ENCODE measurements at regions not wholly inside any gene's neighbourhood (a gene's known extent, or its start where the extent isn't known, plus 50 kb on each side); places are given as distances from the start of the nearest gene placed in this dataset.

DNA sequence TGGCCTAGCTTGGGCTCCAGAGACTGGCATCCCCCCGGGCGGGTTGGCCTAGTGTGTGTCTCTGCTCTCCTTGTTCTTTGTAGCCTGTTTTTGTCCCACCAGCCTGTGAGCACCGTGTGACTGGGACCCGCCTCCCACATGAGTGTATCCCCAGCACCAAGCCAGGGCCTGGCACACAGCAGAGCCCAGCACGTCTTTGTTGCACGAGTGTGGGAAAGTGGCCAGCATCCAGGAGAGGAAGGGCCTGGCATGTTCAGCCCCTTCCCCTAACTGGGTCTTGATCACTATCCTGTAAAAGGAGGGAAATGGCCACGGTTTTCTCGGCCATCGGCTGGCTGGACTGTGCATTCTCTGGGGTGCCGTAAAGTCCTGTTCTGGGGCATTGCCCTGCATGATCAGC lies 290.1 kb downstream of the BMP7 start:
- intact Hi-C loops (cut with micrococcal nuclease) = no loop called here
- H3K9me2 ChIP-seq (replicated peaks; ENCODE audit: low read length) = no peaks in the 10 kb centered on the region
- TF ChIP-seq EZH2 (IDR thresholded peaks at IDR 0.05; ENCODE audit: low read length, unreplicated experiment) (no peak), CTCF (conservative IDR thresholded peaks at IDR 0.05; ENCODE audit: low read depth, low read length) (no peak)
- DNase-seq (no peak), ATAC-seq (no peak)
- no peak overlapping the region for H3K4me3 ChIP-seq (ENCODE audit: low read length)
- no peaks in the 10 kb centered on the region for H3F3A ChIP-seq (ENCODE audit: low read length, unreplicated experiment)
- no peak overlapping the region for H3K9ac ChIP-seq (ENCODE audit: low read length)
- no TSS peak for BruUV-seq (replicated peaks)
- H2AFZ ChIP-seq (ENCODE audit: low read length) = no peak overlapping the region
- H3K27ac ChIP-seq (ENCODE audit: low read length) = no peak overlapping the region
- no peaks in the 10 kb centered on the region for H4K20me1 ChIP-seq (ENCODE audit: low read length)
- H3K9me3 ChIP-seq (ENCODE audit: low read length) = no peaks in the 10 kb centered on the region
- H3K79me2 ChIP-seq (ENCODE audit: low read length) = no peaks in the 10 kb centered on the region
- H3K36me3 ChIP-seq (ENCODE audit: low read depth, low read length) = no peaks in the 10 kb centered on the region
- H3K4me2 ChIP-seq (ENCODE audit: low read length) = no peak overlapping the region
- peaks cover 8% of the 10 kb centered on the region; the same call in 1 of the 2 replicates for H3K4me1 ChIP-seq (ENCODE audit: insufficient read depth, low read length)
- H3K27me3 ChIP-seq (ENCODE audit: low read length) = no peaks in the 10 kb centered on the region
- POLR2A ChIA-PET (ENCODE audit: unreplicated experiment) = no interaction called here
- CTCF ChIA-PET = interaction anchor here (0.6 kb wide), 1 partner anchor 109 kb away, joined by 4 read pairs; no protein-coding TSS in a partner anchor

- Histone ChIP-seq H2AFZ (ENCODE audit: low read length) (no peak overlapping the region), H3K9ac (ENCODE audit: low read length) (no peak overlapping the region), H3K79me2 (ENCODE audit: low read length) (no peaks in the 10 kb centered on the region), H3K4me1 (ENCODE audit: insufficient read depth, low read length) (peaks cover 8% of the 10 kb centered on the region; the same call in 1 of the 2 replicates), H3K4me2 (ENCODE audit: low read length) (no peak overlapping the region), H3K4me3 (ENCODE audit: low read length) (no peak overlapping the region), H4K20me1 (ENCODE audit: low read length) (no peaks in the 10 kb centered on the region), H3F3A (ENCODE audit: low read length, unreplicated experiment) (no peaks in the 10 kb centered on the region), H3K9me2 (replicated peaks; ENCODE audit: low read length) (no peaks in the 10 kb centered on the region), H3K27me3 (ENCODE audit: low read length) (no peaks in the 10 kb centered on the region), H3K9me3 (ENCODE audit: low read length) (no peaks in the 10 kb centered on the region), H3K27ac (ENCODE audit: low read length) (no peak overlapping the region), H3K36me3 (ENCODE audit: low read depth, low read length) (no peaks in the 10 kb centered on the region)
- ChIA-PET POLR2A (ENCODE audit: unreplicated experiment) (no interaction called here), CTCF (no interaction called here)
- no TSS peak for BruUV-seq (replicated peaks)
- DNase-seq (no peak), ATAC-seq (no peak)
- TF ChIP-seq EZH2phosphoT487 (IDR thresholded peaks at IDR 0.05; ENCODE audit: borderline replicate concordance, low read length) (no peak), EZH2 (IDR thresholded peaks at IDR 0.05; ENCODE audit: low read length, unreplicated experiment) (no peak), CTCF (conservative IDR thresholded peaks at IDR 0.05; ENCODE audit: low read depth, low read length) (no peak)
- intact Hi-C loops (cut with micrococcal nuclease) = no loop called here
Measured at GRCh38 chr20:56978475-56978874, 288.0 kb downstream of the BMP7 start.

DNA sequence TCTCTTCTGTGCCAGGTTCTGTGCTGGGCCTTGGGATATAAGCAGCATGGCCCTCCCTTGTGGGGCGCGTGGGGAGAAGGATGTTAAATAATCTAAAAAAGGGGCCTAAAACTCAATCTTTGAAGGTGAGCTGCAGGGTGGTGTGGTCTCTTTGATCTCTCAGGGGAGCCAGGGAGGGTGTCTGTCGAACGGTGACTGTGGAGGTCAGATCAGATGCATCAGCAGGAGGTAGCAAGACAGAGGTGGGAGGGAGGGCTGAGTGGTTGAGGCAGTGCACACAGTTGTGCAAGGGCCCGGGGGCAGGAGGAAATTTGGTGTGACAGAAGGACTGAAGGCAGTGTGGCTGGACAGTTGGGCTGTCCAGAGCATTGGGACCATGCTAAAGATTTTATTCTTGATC lies 287.3 kb downstream of the BMP7 start:
- intact Hi-C loops (cut with micrococcal nuclease) = no loop called here
- Histone ChIP-seq H3K36me3 (ENCODE audit: low read depth, low read length) (no peaks in the 10 kb centered on the region), H3K27ac (ENCODE audit: low read length) (no peak overlapping the region), H4K20me1 (ENCODE audit: low read length) (no peaks in the 10 kb centered on the region), H3K9me3 (ENCODE audit: low read length) (no peaks in the 10 kb centered on the region), H3K27me3 (ENCODE audit: low read length) (no peaks in the 10 kb centered on the region), H3K4me3 (ENCODE audit: low read length) (no peak overlapping the region), H2AFZ (ENCODE audit: low read length) (no peak overlapping the region), H3F3A (ENCODE audit: low read length, unreplicated experiment) (no peaks in the 10 kb centered on the region), H3K9me2 (replicated peaks; ENCODE audit: low read length) (no peaks in the 10 kb centered on the region), H3K79me2 (ENCODE audit: low read length) (no peaks in the 10 kb centered on the region), H3K4me1 (ENCODE audit: insufficient read depth, low read length) (peaks cover 8% of the 10 kb centered on the region; the same call in 1 of the 2 replicates), H3K4me2 (ENCODE audit: low read length) (no peak overlapping the region), H3K9ac (ENCODE audit: low read length) (no peak overlapping the region)
- DNase-seq = no peak
- CTCF ChIA-PET = no interaction called here
- no peak for ATAC-seq
- TF ChIP-seq EZH2 (IDR thresholded peaks at IDR 0.05; ENCODE audit: low read length, unreplicated experiment) = no peak
- POLR2A ChIA-PET (ENCODE audit: unreplicated experiment) = no interaction called here
- BruUV-seq (replicated peaks) = no TSS peak

Data from PC-3 (cell line).